Testis (tissue), 2 donors: ENCODE measurements at regions not wholly inside any gene's neighbourhood (a gene's known extent, or its start where the extent isn't known, plus 50 kb on each side); places are given as distances from the start of the nearest gene placed in this dataset.

Experiments
- DNase-seq: peaks from one replicate; pipeline ENCODE4 v3.0.0-alpha.2; 2019
- H3K27ac ChIP-seq, 2 donors: fragments of 200-600 bp; sonication (generic); one replicate each; pipeline ENCODE4 v1.5.1; 2019
- H3K27me3 ChIP-seq: fragments of 200-600 bp; sonication (generic); one replicate; pipeline ENCODE4 v1.5.1; 2019
- H3K36me3 ChIP-seq: fragments of 200-600 bp; sonication (generic); one replicate; pipeline ENCODE4 v1.5.1; 2017; ENCODE audit warnings: low read depth; ENCODE audit errors: missing control alignments
- H3K4me1 ChIP-seq: fragments of 200-600 bp; sonication (generic); one replicate; pipeline ENCODE4 v1.5.1; 2019
- H3K4me3 ChIP-seq, 2 donors: fragments of 200-600 bp; sonication (generic); one replicate each; pipeline ENCODE4 v1.5.1; 2017 to 2019
- H3K9me3 ChIP-seq: fragments of 200-600 bp; sonication (generic); one replicate; pipeline ENCODE4 v1.5.1; 2017
- POLR2A ChIP-seq: fragments of 450-650 bp; IDR thresholded peaks from one replicate; pipeline ENCODE4 v1.6.1; 2017; ENCODE audit warnings: antibody characterized with exemption, mild to moderate bottlenecking, moderate library complexity
- WGBS, 2 donors: methylation state at CpG; one replicate each; pipeline ENCODE4 v1.1.5; 2018; 5-methylcytosine and 5-hydroxymethylcytosine counted together
- intact Hi-C: fragments of 100-400 bp; cut with DNase I; formaldehyde crosslinking; loops from one replicate; pipeline ENCODE4 v1.15.1; 2023; ENCODE audit warnings: low total_unique reads
- TF ChIP-seq, protein P1 (sequence below), 3 experiments: fragments of 450-650 bp in 2 of 3; fragments of 200-600 bp in 1 of 3; sonication (generic) in 1 of 3; IDR thresholded peaks; one replicate each; pipeline ENCODE4 v1.5.1; 2016 to 2019; ENCODE audit warnings: antibody characterized with exemption in 3 of 3, mild to moderate bottlenecking in 2 of 3, moderate library complexity in 1 of 3

DNA sequence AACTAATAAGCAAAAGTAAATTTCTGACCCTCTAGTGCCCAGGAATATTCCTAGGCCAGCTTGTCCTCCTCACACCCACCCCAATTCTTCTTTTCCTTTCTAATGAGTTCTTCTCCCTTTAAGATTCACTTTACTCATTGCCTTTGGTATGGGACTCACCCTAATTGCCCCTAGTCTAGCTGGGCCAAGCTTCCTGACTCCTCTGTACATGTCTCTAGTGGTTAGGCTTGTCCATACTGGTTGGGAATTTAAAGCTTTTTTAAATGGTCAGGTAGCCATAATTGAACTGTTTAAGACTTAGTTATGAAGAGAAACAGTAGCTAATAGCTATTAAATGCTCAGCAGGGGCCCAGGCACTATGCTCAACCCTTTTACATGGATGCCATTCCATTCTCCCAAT, 248.2 kb downstream of the C12orf42 start:
- H3K27me3 ChIP-seq = no peaks in the 10 kb centered on the region
- intact Hi-C loops = no loop called here
- H3K27ac ChIP-seq = no peak overlapping the region
- TF ChIP-seq, protein P1, sequence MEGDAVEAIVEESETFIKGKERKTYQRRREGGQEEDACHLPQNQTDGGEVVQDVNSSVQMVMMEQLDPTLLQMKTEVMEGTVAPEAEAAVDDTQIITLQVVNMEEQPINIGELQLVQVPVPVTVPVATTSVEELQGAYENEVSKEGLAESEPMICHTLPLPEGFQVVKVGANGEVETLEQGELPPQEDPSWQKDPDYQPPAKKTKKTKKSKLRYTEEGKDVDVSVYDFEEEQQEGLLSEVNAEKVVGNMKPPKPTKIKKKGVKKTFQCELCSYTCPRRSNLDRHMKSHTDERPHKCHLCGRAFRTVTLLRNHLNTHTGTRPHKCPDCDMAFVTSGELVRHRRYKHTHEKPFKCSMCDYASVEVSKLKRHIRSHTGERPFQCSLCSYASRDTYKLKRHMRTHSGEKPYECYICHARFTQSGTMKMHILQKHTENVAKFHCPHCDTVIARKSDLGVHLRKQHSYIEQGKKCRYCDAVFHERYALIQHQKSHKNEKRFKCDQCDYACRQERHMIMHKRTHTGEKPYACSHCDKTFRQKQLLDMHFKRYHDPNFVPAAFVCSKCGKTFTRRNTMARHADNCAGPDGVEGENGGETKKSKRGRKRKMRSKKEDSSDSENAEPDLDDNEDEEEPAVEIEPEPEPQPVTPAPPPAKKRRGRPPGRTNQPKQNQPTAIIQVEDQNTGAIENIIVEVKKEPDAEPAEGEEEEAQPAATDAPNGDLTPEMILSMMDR (IDR thresholded peaks at IDR 0.05) = no peak
- TF ChIP-seq POLR2A = no peak
- H3K9me3 ChIP-seq = no peaks in the 10 kb centered on the region
- H3K4me1 ChIP-seq = no peaks in the 10 kb centered on the region
- H3K36me3 ChIP-seq = no peaks in the 10 kb centered on the region
- DNase-seq = no peak
- H3K4me3 ChIP-seq = no peak overlapping the region

GRCh38 chr12:103249607-103250006, 246.2 kb downstream of the C12orf42 start:
- no peak for TF ChIP-seq POLR2A
- TF ChIP-seq, protein P1 (IDR thresholded peaks at IDR 0.05) = no peak
- no peaks in the 10 kb centered on the region for H3K36me3 ChIP-seq
- intact Hi-C loops = no loop called here
- DNase-seq = no peak
- H3K27me3 ChIP-seq = no peaks in the 10 kb centered on the region
- no peaks in the 10 kb centered on the region for H3K4me1 ChIP-seq
- no peak overlapping the region for H3K4me3 ChIP-seq
- H3K27ac ChIP-seq = no peak overlapping the region
- H3K9me3 ChIP-seq = no peaks in the 10 kb centered on the region
- 83 to 90% methylated on average over 3 of the region's 3 CpGs for WGBS, 2 donors

- TF ChIP-seq, protein P1 (IDR thresholded peaks at IDR 0.05) = no peak
- TF ChIP-seq POLR2A = no peak
- H3K4me1 ChIP-seq = no peaks in the 10 kb centered on the region
- 85 to 89% methylated on average over 1 of the region's 1 CpG for WGBS, 2 donors
- H3K27me3 ChIP-seq = no peaks in the 10 kb centered on the region
- no peak for DNase-seq
- H3K27ac ChIP-seq = no peak overlapping the region
- H3K36me3 ChIP-seq = no peaks in the 10 kb centered on the region
- intact Hi-C loops = no loop called here
- H3K9me3 ChIP-seq = no peaks in the 10 kb centered on the region
- H3K4me3 ChIP-seq = no peak overlapping the region
Measured at GRCh38 chr12:103250487-103250886, 245.3 kb downstream of the C12orf42 start.
